HG02798 (cell line): ENCODE measurements at regions not wholly inside any gene's neighbourhood (a gene's known extent, or its start where the extent isn't known, plus 50 kb on each side); places are given as distances from the start of the nearest gene placed in this dataset.

Experiments used
- ATAC-seq: cut with Tn5 transposase; IDR thresholded peaks from one replicate; pipeline ENCODE4 v1.9.1; 2021; ENCODE audit warnings: mild to moderate bottlenecking; ENCODE audit not compliant: unreplicated experiment, poor library complexity

GRCh38 chrX:39360101-39360500 lies 558.8 kb downstream of the MID1IP1 start:
- ATAC-seq, result no peak

- no peak for ATAC-seq
These were observed 560.5 kb downstream of the MID1IP1 start for GRCh38 chrX:39361736-39362135.

- no peak for ATAC-seq
These were observed 566.2 kb downstream of the MID1IP1 start for GRCh38 chrX:39367416-39367815.

GRCh38 chrX:39372115-39372514 lies 570.9 kb downstream of the MID1IP1 start:
- ATAC-seq, result no peak

- no peak for ATAC-seq
These were observed 575.9 kb downstream of the MID1IP1 start for GRCh38 chrX:39377157-39377556.

- ATAC-seq, result no peak
These were observed 576.5 kb downstream of the MID1IP1 start for GRCh38 chrX:39377773-39378172.

GRCh38 chrX:39381422-39381821 lies 580.2 kb downstream of the MID1IP1 start:
- no peak for ATAC-seq

- no peak for ATAC-seq
These were observed 583.7 kb downstream of the MID1IP1 start for GRCh38 chrX:39384996-39385395.

GRCh38 chrX:39388730-39389129 lies 587.5 kb downstream of the MID1IP1 start:
- ATAC-seq, result no peak

GRCh38 chrX:39396358-39396995 lies 595.2 kb downstream of the MID1IP1 start:
- no peak for ATAC-seq

- no peak for ATAC-seq
These were observed 596.4 kb downstream of the MID1IP1 start for GRCh38 chrX:39397561-39398199.

- ATAC-seq, result no peak
These were observed 597.1 kb downstream of the MID1IP1 start for GRCh38 chrX:39398215-39398962.

GRCh38 chrX:39398963-39399261 lies 597.7 kb downstream of the MID1IP1 start:
- no peak for ATAC-seq

- ATAC-seq, result no peak
These were observed 598.1 kb downstream of the MID1IP1 start for GRCh38 chrX:39399387-39399786.

- no peak for ATAC-seq
These were observed 600.3 kb downstream of the MID1IP1 start for GRCh38 chrX:39401483-39402110.

GRCh38 chrX:39402158-39402557 lies 600.9 kb downstream of the MID1IP1 start:
- ATAC-seq, result no peak

GRCh38 chrX:39406799-39407198 lies 605.5 kb downstream of the MID1IP1 start:
- no peak for ATAC-seq

- ATAC-seq, result no peak
These were observed 608.1 kb downstream of the MID1IP1 start for GRCh38 chrX:39409246-39409917.

- no peak for ATAC-seq
These were observed 613.1 kb downstream of the MID1IP1 start for GRCh38 chrX:39414290-39414854.

- ATAC-seq, result no peak
These were observed 615.4 kb downstream of the MID1IP1 start for GRCh38 chrX:39416547-39417260.
